Left forelimb (tissue), 1 donor: ENCODE measurements at regions not wholly inside any gene's neighbourhood (a gene's known extent, or its start where the extent isn't known, plus 50 kb on each side); places are given as distances from the start of the nearest gene placed in this dataset.
"Not testable (repeated sequence)": the region's sequence is repeated elsewhere in the genome, so short reads cannot be mapped to it uniquely, and the experiment has no call there.

ENCODE experiments used
- DNase-seq: peaks from one replicate; pipeline ENCODE4 v3.0.0-alpha.2; 2018; ENCODE audit warnings: low spot score

DNA sequence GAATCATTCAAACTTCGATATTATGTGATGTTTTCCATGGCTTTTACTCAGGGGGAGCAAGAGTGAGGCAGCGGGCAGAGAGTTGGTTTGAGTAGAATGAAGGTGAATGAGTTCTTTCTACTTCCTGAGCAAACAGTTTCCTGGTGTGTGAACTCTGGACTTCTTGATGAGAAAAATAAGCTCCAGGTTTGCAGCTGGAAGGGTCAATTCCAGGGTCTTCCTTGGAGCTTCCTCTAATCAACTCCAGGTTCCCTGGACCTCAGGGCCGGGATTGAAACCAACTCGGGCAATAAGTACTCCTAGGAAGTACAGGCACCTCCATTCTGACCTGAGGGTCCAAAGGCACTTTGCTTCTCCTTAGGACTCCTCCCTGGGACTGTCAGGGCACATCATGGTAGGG is 243.6 kb upstream of the ONECUT1 start:
- no peak for DNase-seq

- no peak for DNase-seq
These were observed 241.3 kb upstream of the ONECUT1 start for GRCh38 chr15:53031469-53031868.

- no peak for DNase-seq
These were observed 232.7 kb upstream of the ONECUT1 start for GRCh38 chr15:53022788-53023187.

GRCh38 chr15:53013329-53013728 is 223.2 kb upstream of the ONECUT1 start:
- no peak for DNase-seq

- not testable (repeated sequence) for DNase-seq
These were observed 221.6 kb upstream of the ONECUT1 start for GRCh38 chr15:53011779-53012178.

DNA sequence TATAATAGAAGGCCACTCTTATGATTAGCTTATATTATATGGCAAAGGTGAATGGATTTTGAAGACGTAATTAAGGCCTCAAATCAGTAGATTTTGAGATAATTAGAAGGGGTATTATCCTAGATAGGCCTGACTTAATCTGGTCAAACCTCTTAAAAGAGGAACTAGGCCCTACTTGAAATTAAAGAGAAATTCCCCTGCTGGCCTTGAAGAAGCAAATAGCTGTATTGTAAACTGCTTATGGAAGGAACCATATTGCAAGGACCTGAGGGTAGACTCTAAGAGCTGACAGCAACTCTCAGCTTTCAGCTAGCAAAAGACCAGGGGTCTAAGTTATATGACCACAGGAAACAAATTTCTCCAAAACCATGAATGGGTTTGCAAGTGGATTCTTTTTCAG is 219.0 kb upstream of the ONECUT1 start:
- no peak for DNase-seq

DNA sequence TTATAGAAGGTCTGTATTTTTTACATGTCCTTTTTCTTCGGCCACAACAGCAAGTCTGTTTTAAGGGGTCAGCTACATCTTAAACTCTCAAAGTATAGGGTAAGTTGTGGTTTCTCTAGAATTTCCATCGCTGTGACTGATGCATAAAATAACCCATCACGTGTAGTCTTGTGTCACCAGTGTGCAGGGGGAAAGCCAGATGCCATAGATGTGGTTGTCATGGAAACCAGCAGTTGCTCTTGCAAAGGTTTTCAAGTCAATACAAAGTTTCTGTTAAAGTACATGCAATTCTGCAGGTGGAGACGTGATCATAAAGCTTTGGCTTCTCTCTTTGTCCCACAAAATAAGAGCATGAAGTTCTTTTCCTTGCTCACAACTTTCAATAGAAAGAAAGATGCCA is 210.3 kb upstream of the ONECUT1 start:
- no peak for DNase-seq

DNA sequence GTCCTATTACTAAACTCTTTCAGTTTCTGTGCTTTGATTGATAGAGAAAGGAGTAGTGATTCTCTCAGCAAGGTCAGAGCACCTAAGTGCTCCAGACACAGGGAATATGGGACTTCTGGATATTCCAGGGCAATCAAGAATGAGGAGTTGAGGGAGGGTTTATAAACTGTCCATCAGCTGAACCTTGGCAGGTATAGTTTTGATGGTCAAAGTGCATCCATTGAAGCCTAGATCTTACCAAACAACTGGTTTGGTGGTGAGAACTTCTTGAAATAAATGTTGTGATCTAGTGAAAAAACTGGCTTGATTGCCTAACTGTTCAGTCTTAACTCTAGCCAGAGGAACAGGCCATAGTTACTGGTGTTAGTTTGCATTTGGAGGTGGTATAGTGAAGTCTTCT is 207.0 kb upstream of the ONECUT1 start:
- no peak for DNase-seq

DNA sequence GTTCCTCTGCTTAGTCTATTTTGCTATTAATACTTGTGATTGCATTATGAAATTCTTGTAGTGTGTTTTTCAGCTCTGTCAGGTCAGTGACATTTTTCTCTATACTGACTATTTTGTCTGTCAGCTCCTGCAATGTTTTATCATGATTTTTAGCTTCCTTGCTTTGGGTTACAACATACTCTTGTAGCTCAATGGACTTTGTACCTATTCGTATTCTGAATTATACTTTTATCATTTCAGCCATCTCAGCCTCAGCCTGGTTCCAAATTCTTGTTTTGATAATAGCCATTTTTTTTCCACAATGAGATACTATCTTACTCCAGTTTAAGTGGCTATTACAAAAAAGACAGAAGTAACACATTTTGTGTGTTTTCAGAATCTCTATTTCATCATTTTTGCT is 204.2 kb upstream of the ONECUT1 start:
- DNase-seq, result no peak

GRCh38 chr15:52984507-52984906 is 194.4 kb upstream of the ONECUT1 start:
- DNase-seq, result no peak

GRCh38 chr15:52980446-52980845 is 190.3 kb upstream of the ONECUT1 start:
- DNase-seq, result no peak

- DNase-seq, result no peak
These were observed 186.5 kb upstream of the ONECUT1 start for GRCh38 chr15:52976516-52977075.

DNA sequence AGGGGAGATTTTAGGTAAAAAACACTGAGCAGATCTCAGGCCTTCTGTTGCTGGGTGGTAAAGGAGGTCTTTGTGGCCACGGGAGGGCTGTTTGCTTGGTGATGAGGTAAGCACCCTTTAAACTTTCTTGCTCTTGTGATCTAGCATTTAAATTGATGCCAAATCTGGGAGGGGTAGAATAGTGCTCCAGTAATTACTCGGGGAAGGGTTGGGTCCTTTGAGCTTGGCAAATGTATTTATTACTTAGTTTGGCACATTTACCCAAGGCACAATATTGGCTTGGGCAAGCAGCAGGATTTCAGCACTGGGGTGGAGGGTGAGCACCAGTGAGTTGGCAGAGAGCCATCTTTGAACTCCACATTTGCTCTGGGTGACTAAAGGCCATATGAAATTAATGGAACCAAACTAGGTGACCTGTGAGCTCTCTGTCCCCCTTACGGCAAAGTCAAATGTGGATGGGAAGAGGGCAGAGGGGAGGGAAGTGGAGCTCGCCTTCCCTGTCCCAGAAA is 185.9 kb upstream of the ONECUT1 start:
- no peak for DNase-seq

- no peak for DNase-seq
These were observed 173.7 kb upstream of the ONECUT1 start for GRCh38 chr15:52963865-52964264.

DNA sequence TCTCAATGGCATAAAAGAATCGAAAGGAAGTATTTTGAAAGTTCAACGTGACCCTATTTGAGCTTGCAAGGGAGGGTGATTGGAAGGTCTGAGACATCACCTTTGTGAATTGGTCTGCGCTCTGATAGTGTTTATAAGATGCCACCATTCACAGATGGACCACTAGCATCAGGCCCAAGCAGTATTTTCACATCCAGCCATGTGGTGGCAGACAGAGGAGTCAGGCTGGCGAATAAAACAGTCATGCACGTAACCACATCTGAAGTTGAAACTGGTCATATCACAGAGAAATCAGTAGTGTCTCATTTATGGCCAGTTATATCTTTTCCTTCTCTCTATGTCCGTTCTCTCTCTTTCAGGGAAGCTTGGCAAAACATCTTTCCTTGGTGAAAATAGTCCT is 170.1 kb upstream of the ONECUT1 start:
- no peak for DNase-seq

- no peak for DNase-seq
These were observed 153.6 kb upstream of the ONECUT1 start for GRCh38 chr15:52943746-52944145.

DNA sequence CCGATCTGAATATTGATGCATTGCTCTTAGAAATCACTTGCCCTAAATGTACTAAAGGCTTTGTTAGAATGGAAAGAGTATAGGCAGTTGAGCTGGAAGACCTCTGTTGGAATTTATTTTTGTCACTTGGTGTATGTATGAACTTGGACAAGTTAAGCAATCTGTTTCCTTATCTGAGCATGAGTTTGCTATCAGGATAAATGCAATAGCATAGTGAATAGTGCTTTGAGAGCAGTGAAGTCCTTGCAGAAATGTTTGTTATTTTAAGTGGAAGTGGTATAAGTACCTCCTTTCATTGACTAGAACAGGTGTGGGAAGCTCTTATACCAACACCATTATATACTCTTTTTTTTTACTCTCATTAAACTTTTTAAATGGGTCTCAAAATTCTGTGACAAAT is 146.4 kb upstream of the ONECUT1 start:
- DNase-seq, result no peak

- DNase-seq, result no peak
These were observed 135.0 kb upstream of the ONECUT1 start for GRCh38 chr15:52925130-52925529.

- DNase-seq, result no peak
These were observed 134.5 kb upstream of the ONECUT1 start for GRCh38 chr15:52924630-52925029.

DNA sequence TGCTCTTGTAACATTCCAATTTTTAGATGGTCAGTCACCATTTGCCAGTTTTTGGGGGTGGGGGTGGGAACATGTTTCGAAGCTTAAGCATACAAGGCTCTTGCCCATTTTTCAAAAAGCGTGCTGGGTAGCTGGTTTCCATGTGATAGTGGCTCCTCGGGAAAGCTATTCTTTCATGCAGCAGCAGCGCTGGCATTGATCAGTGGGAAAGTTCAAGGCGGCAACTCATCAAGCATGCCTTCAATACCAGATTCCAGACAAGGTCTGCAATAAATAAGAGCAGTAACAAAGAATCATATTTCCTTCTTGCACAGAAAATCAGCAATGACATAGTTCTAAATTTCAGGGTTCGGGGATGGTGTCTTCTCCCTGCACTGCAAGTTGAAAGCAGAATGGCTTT is 133.5 kb upstream of the ONECUT1 start:
- DNase-seq, result no peak

DNA sequence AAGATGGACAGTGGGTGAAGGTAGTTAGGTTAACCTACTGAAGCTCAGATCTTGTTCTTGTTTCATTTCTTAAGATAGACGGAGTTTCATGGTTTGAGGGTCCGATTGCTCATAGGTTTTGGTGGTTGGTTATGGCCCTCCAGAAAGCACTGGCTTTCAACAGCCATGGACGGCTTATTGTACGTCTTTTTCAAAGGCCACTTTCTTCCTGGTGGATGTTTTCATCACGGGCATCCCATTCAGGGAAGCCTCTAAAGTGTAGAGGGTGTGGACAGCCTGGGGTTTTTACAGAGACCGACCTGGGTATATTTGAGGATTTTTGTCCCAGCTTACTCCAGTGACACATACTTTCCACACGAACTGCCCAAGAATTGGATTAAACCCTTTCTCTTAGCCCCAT is 132.7 kb upstream of the ONECUT1 start:
- DNase-seq, result no peak

DNA sequence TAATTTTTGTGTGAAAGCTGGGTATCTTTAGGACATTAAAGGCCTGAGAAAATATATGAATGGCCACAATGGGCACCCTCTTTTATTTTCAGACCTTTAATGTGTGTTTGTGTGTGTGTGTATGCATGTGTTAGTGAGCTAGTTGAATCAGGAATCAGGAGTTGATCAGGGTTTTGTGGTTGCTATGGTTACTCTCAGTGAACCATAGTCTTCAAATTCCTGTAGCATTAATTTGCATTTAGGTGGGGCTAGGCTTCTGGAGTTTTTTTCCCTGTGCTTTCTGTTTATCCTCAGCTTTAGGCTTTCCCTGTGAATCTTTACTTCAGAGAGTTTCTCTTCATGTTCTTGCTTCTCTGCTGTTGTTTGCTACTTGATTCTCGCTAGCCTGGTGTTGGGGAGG is 122.0 kb upstream of the ONECUT1 start:
- DNase-seq, result no peak

DNA sequence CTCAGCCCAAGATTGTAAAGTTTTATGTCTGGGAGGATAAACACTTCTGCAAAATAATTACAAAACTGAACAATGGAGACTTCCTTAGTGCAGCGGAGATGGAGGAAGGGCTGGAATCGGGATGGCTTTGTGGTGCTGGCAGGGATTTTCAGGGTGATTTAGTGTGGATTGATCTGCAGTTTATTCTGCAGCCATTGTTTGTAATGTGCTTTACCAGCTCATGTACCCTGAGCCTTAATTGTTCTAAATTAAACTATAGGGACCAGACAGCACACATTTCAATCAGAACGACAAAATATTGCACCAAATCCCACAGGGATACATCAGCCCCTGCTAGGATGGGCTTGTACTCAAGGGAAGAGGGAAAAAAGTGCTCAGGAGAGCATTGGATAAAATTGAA is 103.2 kb upstream of the ONECUT1 start:
- DNase-seq, result no peak

GRCh38 chr15:52879904-52880303 is 89.8 kb upstream of the ONECUT1 start:
- no peak for DNase-seq

DNA sequence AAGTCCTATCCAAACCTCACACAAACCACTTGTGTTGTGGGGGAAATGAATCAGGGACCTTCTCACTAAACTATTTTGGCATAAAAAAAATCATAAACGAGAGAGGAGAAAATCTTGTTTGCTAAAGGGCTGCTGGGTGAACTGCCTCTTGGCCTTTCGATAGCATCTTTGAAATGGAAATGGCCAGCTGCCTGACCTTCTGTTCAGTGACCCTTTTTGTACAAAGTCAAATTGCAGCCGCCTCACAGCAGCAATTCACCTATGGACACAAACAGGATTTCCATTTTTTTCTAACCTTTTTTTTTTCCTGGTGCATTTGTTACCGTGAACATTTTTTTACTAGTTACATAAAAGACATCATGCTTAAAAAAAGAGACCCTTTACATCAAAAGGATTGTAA is 89.0 kb upstream of the ONECUT1 start:
- no peak for DNase-seq
